GM18909 (cell line): ENCODE measurements at regions not wholly inside any gene's neighbourhood (a gene's known extent, or its start where the extent isn't known, plus 50 kb on each side); places are given as distances from the start of the nearest gene placed in this dataset.
A peak's percentile ranks its signal among the peaks of the same experiment; 100 is the strongest.

Source experiments
- ATAC-seq: cut with Tn5 transposase; IDR thresholded peaks from one replicate; pipeline ENCODE4 v1.9.1; 2021; ENCODE audit warnings: mild to moderate bottlenecking; ENCODE audit not compliant: unreplicated experiment, poor library complexity

GRCh38 chr1:217373761-217374701 is 256.9 kb downstream of the GPATCH2 start:
- no peak for ATAC-seq

DNA sequence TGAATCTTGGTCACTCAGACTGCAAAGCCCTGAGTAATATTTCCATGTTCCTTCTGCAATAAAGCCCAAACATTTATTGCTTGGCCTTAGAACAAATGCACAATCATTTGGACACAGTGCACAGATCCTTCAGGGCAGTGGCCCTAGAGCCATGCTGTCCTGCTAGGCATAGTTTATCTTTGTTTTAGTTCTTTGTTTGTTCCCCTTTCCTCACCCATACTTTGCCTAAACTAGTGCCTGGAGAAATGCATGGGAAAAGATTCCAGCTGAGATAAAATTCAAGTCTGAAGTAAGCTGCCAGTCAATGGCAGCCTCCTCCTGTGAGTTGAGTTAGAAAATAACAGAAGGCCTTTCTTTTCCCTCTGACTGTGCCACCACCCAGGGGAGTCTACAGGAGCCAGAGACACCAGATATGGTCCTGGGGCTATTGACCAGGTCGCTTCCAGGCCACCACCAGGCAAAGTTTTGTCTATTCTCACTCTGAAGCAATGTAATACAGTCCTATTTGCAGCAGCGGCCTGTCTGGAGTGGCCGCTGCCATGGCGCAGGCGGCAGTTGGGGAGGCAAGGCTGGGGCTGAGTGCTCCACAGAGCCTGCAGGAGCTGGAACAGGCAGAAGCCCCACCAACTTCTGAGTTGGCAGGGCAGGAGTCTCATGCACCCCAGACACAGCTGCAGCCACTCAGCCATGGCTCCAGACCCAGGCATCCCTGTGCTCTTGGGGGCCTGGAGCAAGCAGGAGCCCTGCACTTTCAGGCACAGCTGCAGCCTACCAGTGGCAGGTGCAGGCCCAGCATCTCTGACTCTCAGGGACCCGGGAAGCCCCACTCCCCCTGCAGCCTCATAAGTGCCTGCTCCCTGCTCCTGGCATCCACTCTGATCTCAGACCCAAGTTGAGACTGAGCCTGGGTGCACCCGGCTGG is 258.6 kb downstream of the GPATCH2 start:
- no peak for ATAC-seq

- ATAC-seq, result no peak
These were observed 260.1 kb downstream of the GPATCH2 start for GRCh38 chr1:217370757-217371156.

GRCh38 chr1:217369996-217370551 is 260.8 kb downstream of the GPATCH2 start:
- ATAC-seq, result peak; percentile 2

DNA sequence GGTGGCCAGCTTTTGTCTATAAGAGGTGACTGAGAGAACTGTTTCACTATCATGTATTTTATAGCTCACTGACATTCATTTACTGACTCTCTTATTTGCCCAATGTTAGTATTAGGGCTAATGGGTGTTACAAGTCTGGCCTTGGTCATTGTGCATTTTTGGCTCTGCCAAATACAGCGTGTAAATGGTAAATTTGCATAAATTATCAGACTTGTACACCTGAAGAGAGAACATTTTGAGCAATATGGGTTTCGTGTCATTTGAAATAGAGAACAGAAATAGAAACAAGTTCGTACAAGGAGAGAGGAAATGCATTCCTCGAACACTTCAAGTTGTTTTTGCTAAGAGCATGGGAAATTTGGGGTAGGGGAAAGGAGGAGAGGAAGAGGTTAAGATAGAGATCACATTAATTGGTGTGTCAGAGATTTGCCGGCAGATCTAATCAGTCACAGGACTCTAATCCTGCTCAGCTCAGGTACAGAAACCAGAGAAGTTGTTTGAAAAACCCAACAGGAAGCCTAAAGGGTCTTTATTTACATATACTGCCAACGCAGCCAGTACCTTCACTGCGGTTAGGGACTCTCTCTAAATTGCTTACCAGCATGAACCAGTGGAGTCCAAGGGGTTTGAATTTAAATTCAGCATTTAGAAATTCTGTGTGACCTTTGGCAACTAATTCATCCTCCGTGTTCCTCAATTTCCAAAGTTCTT is 261.5 kb downstream of the GPATCH2 start:
- ATAC-seq, result peak; percentile 93

GRCh38 chr1:217364220-217364619 is 266.7 kb downstream of the GPATCH2 start:
- no peak for ATAC-seq

GRCh38 chr1:217363319-217363718 is 267.6 kb downstream of the GPATCH2 start:
- ATAC-seq, result no peak

- ATAC-seq, result no peak
These were observed 270.4 kb downstream of the GPATCH2 start for GRCh38 chr1:217360510-217360909.

- ATAC-seq, result no peak
These were observed 276.0 kb downstream of the GPATCH2 start for GRCh38 chr1:217354895-217355294.

DNA sequence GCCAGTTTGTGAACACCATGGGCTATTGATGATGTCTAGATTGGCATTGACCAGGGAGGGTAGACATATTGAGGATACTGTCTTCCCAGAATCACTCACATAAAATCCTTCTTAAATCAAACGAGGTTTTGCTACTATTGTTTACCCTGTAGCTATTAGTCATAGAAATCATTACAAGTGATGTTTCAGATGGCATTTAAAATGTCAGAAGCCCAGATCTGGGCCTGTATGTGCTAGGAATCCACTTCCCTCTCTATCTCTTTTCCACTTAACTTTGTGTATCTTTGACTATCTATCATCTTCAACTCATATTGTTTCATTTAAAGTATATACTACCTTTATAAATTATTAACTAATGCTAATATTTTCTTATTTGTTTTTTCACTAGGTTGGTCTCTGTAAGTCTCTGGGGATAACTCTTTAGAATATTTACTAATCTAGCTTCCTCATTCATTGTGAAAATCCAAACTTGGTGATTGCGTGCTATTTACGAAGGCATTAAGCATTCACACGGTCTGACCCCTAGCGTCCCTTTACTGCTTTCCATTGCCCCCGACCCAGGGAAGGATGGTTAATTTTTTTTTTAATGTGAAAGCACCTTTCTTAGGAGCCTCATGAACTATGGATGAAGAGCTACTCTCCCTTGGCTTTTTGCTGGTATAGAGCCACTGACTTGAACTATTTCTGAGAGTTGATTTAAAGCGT is 281.8 kb downstream of the GPATCH2 start:
- no peak for ATAC-seq

DNA sequence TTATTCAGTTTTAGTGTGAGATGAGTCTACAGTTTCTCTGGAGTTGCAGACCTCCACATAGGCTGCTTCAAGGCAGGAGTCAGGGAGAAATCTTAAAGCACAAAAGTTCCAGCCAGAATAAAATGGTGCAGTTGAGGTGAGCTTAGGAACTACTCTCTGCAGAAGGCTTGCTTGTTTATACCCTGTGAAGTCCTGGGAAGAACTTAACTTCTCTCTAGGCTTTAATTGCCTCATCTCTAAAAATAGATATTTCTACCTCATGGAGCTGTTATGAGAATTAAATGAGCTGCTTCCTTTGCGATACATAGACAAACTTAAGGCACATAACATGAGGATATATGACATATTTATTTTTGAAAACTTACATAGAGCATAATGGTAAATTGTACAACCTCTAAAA is 286.2 kb downstream of the GPATCH2 start:
- no peak for ATAC-seq

DNA sequence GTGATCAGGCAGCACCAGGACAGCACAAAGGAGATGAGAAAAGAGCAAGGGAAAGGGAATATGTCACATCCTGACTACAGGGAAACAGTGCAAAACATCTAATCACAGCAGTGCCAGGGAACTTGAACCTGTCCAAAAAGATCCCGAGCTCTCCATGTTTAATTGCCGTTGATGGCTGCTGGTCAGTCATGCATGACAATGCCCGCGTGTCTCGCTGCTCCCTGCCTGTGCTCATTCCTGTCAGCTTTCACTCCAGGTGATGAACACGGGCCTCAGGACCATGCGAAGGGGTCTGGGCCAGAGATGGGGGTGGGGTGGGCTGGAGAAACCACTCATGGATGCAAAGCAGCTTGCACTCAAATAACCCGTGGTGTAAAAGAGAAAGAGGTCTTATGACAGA is 287.0 kb downstream of the GPATCH2 start:
- ATAC-seq, result no peak

GRCh38 chr1:217342105-217342504 is 288.8 kb downstream of the GPATCH2 start:
- ATAC-seq, result peak; percentile 54

DNA sequence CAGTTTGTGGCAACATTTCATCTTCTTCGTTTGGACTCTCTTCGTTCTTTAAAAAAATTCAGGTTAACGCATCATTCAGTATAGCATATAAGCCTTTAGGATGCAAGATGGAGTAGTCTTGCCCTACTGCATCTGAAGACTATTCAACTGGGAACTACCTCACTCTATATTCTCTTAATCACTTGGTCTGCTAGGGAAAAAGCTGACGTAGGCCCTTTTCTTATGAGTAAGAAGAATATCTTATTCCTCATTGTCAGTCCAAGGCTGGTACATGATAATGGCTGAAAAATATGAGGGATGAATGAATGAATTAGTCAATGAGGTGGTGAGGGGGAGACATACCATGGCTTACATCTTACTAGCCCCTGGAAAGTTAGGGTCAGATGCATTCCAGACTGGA is 294.2 kb downstream of the GPATCH2 start:
- no peak for ATAC-seq

- peak; percentile 89 for ATAC-seq
These were observed 297.0 kb downstream of the GPATCH2 start for GRCh38 chr1:217333939-217334338.

GRCh38 chr1:217332431-217333065 is 298.3 kb downstream of the GPATCH2 start:
- no peak for ATAC-seq

DNA sequence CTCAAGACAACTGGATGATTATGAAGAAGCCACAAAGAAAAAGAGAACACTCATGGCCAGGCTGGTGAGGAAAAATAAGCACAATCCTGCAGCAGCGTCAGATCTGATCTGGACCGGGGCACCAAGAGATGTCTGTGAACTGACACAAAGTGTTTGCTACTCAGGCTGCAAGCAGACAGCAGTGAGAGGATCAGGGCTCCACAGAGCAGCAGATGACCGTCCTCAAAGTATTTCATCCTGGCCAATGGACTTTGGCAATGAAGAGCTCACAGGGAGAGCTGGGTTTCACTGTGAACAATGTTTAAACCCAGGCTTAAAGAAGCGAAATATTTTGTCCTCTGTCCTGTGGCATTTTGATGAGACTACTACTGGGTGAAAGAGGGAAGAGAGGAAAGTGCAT is 299.2 kb downstream of the GPATCH2 start:
- no peak for ATAC-seq

- ATAC-seq, result no peak
These were observed 303.0 kb downstream of the GPATCH2 start for GRCh38 chr1:217327901-217328300.

DNA sequence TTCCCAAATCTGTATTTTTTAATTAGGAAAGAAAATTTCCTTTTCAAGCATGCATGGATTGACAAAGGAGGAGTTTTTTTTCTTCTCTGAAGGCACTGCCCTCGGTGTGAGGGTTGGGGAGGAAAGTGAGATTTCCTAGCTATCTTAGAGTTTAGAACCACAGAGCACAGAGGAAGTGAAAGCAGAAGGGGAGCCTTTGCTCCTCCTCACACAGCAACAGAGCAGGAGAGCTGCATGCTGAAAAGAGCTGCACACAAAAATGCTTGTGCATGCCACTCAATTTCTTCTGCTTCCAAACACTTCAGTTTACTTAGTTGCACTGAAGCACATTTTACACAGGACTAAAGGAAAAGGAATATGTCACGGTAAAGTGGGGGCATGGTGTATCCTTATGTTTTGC is 308.1 kb downstream of the GPATCH2 start:
- peak; percentile 100 for ATAC-seq
